ENCODE measurements at regions not wholly inside any gene's neighbourhood (a gene's known extent, or its start where the extent isn't known, plus 50 kb on each side); places are given as distances from the start of the nearest gene placed in this dataset.

- H3K4me3 Mint-ChIP-seq (ENCODE audit: unreplicated experiment): no peak overlapping the region
- no peak for DNase-seq (ENCODE audit: low spot score)
- TF ChIP-seq CTCF (IDR thresholded peaks at IDR 0.05; ENCODE audit: unreplicated experiment): no peak
- peaks cover 5% of the 10 kb centered on the region for H3K27me3 Mint-ChIP-seq (ENCODE audit: unreplicated experiment)
- H3K27ac Mint-ChIP-seq (ENCODE audit: unreplicated experiment): no peak overlapping the region
- no peaks in the 10 kb centered on the region for H3K4me1 Mint-ChIP-seq (ENCODE audit: unreplicated experiment)
- H3K9me3 Mint-ChIP-seq (ENCODE audit: unreplicated experiment): no peaks in the 10 kb centered on the region
- H3K36me3 Mint-ChIP-seq (ENCODE audit: low read depth, unreplicated experiment): no peaks in the 10 kb centered on the region
These were observed 93.2 kb downstream of the CCDC185 start for GRCh38 chr1:223486366-223486765.

- Mint-ChIP-seq H3K9me3 (ENCODE audit: unreplicated experiment) (no peaks in the 10 kb centered on the region), H3K27me3 (ENCODE audit: unreplicated experiment) (peaks cover 3% of the 10 kb centered on the region), H3K27ac (ENCODE audit: unreplicated experiment) (no peak overlapping the region), H3K4me1 (ENCODE audit: unreplicated experiment) (no peaks in the 10 kb centered on the region), H3K36me3 (ENCODE audit: low read depth, unreplicated experiment) (no peaks in the 10 kb centered on the region), H3K4me3 (ENCODE audit: unreplicated experiment) (no peak overlapping the region)
- TF ChIP-seq CTCF (IDR thresholded peaks at IDR 0.05; ENCODE audit: unreplicated experiment): no peak
- no peak for DNase-seq (ENCODE audit: low spot score)
These were observed 94.0 kb downstream of the CCDC185 start for GRCh38 chr1:223486932-223487886.

GRCh38 chr1:223487887-223488259, 94.7 kb downstream of the CCDC185 start:
- Mint-ChIP-seq H3K36me3 (ENCODE audit: low read depth, unreplicated experiment) (no peaks in the 10 kb centered on the region), H3K9me3 (ENCODE audit: unreplicated experiment) (no peaks in the 10 kb centered on the region), H3K27me3 (ENCODE audit: unreplicated experiment) (peaks cover 3% of the 10 kb centered on the region), H3K4me3 (ENCODE audit: unreplicated experiment) (no peak overlapping the region), H3K27ac (ENCODE audit: unreplicated experiment) (no peak overlapping the region), H3K4me1 (ENCODE audit: unreplicated experiment) (no peaks in the 10 kb centered on the region)
- no peak for DNase-seq (ENCODE audit: low spot score)
- TF ChIP-seq CTCF (IDR thresholded peaks at IDR 0.05; ENCODE audit: unreplicated experiment): no peak

GRCh38 chr1:223489439-223489838, 96.2 kb downstream of the CCDC185 start:
- Mint-ChIP-seq H3K36me3 (ENCODE audit: low read depth, unreplicated experiment) (no peaks in the 10 kb centered on the region), H3K9me3 (ENCODE audit: unreplicated experiment) (no peaks in the 10 kb centered on the region), H3K27me3 (ENCODE audit: unreplicated experiment) (peaks cover 3% of the 10 kb centered on the region), H3K4me3 (ENCODE audit: unreplicated experiment) (no peak overlapping the region), H3K27ac (ENCODE audit: unreplicated experiment) (no peak overlapping the region), H3K4me1 (ENCODE audit: unreplicated experiment) (no peaks in the 10 kb centered on the region)
- no peak for TF ChIP-seq CTCF (IDR thresholded peaks at IDR 0.05; ENCODE audit: unreplicated experiment)
- DNase-seq (ENCODE audit: low spot score): no peak

- Mint-ChIP-seq H3K36me3 (ENCODE audit: low read depth, unreplicated experiment) (no peaks in the 10 kb centered on the region), H3K9me3 (ENCODE audit: unreplicated experiment) (no peaks in the 10 kb centered on the region), H3K4me1 (ENCODE audit: unreplicated experiment) (no peaks in the 10 kb centered on the region), H3K27ac (ENCODE audit: unreplicated experiment) (no peak overlapping the region), H3K27me3 (ENCODE audit: unreplicated experiment) (peaks cover 3% of the 10 kb centered on the region), H3K4me3 (ENCODE audit: unreplicated experiment) (no peak overlapping the region)
- TF ChIP-seq CTCF (IDR thresholded peaks at IDR 0.05; ENCODE audit: unreplicated experiment): no peak
- no peak for DNase-seq (ENCODE audit: low spot score)
These were observed 97.0 kb downstream of the CCDC185 start for GRCh38 chr1:223490256-223490655.
